Mucosa of stomach (tissue), 1 donor: ENCODE measurements at regions not wholly inside any gene's neighbourhood (a gene's known extent, or its start where the extent isn't known, plus 50 kb on each side); places are given as distances from the start of the nearest gene placed in this dataset.

Experiments used
- H3K27me3 ChIP-seq: one replicate; pipeline ENCODE4 v1.7.0; 2013; ENCODE audit warnings: mild to moderate bottlenecking, low read length; ENCODE audit not compliant: control insufficient read depth, insufficient read depth
- H3K36me3 ChIP-seq: one replicate; pipeline ENCODE4 v1.7.0; 2013; ENCODE audit warnings: low read length; ENCODE audit not compliant: control insufficient read depth, insufficient read depth
- H3K4me1 ChIP-seq: one replicate; pipeline ENCODE4 v1.7.0; 2013; ENCODE audit warnings: mild to moderate bottlenecking, low read length; ENCODE audit not compliant: control insufficient read depth, insufficient read depth
- H3K4me3 ChIP-seq: one replicate; pipeline ENCODE4 v1.7.0; 2013; ENCODE audit warnings: low read length
- H3K9ac ChIP-seq: one replicate; pipeline ENCODE4 v1.7.0; 2013; ENCODE audit warnings: mild to moderate bottlenecking, low read length, moderate library complexity
- H3K9me3 ChIP-seq: one replicate; pipeline ENCODE4 v1.7.0; 2013; ENCODE audit warnings: mild to moderate bottlenecking, low read length, moderate library complexity; ENCODE audit not compliant: control insufficient read depth
- donor health status: Pancreatic carcinoma.

- Histone ChIP-seq H3K36me3 (no peaks in the 10 kb centered on the region), H3K9ac (no peak overlapping the region), H3K4me3 (no peak overlapping the region), H3K4me1 (no peaks in the 10 kb centered on the region), H3K9me3 (no peaks in the 10 kb centered on the region), H3K27me3 (no peaks in the 10 kb centered on the region)
These were observed 987.1 kb upstream of the SEL1L start for GRCh38 chr14:82520765-82521164.

- Histone ChIP-seq H3K27me3 (no peaks in the 10 kb centered on the region), H3K9me3 (no peaks in the 10 kb centered on the region), H3K9ac (no peak overlapping the region), H3K36me3 (no peaks in the 10 kb centered on the region), H3K4me1 (no peaks in the 10 kb centered on the region), H3K4me3 (no peak overlapping the region)
These were observed 987.5 kb upstream of the SEL1L start for GRCh38 chr14:82521191-82521590.

GRCh38 chr14:82528016-82528415 is 994.4 kb upstream of the SEL1L start:
- Histone ChIP-seq H3K36me3 (no peaks in the 10 kb centered on the region), H3K4me3 (no peak overlapping the region), H3K27me3 (no peaks in the 10 kb centered on the region), H3K9me3 (no peaks in the 10 kb centered on the region), H3K9ac (no peak overlapping the region), H3K4me1 (no peaks in the 10 kb centered on the region)

- Histone ChIP-seq H3K9ac (no peak overlapping the region), H3K27me3 (no peaks in the 10 kb centered on the region), H3K4me1 (no peaks in the 10 kb centered on the region), H3K36me3 (no peaks in the 10 kb centered on the region), H3K9me3 (no peaks in the 10 kb centered on the region), H3K4me3 (no peak overlapping the region)
These were observed 999.7 kb upstream of the SEL1L start for GRCh38 chr14:82533351-82533750.

- Histone ChIP-seq H3K27me3 (no peaks in the 10 kb centered on the region), H3K36me3 (no peaks in the 10 kb centered on the region), H3K9ac (no peak overlapping the region), H3K9me3 (no peaks in the 10 kb centered on the region), H3K4me1 (no peaks in the 10 kb centered on the region), H3K4me3 (no peak overlapping the region)
These were observed 1002.9 kb upstream of the SEL1L start for GRCh38 chr14:82536566-82536965.

GRCh38 chr14:82537831-82538230 is 1004.2 kb upstream of the SEL1L start:
- Histone ChIP-seq H3K4me3 (no peak overlapping the region), H3K9me3 (no peaks in the 10 kb centered on the region), H3K4me1 (no peaks in the 10 kb centered on the region), H3K36me3 (no peaks in the 10 kb centered on the region), H3K9ac (no peak overlapping the region), H3K27me3 (no peaks in the 10 kb centered on the region)

GRCh38 chr14:82546401-82546800 is 1012.7 kb upstream of the SEL1L start:
- Histone ChIP-seq H3K9me3 (no peaks in the 10 kb centered on the region), H3K36me3 (no peaks in the 10 kb centered on the region), H3K4me3 (no peak overlapping the region), H3K27me3 (no peaks in the 10 kb centered on the region), H3K9ac (no peak overlapping the region), H3K4me1 (no peaks in the 10 kb centered on the region)

GRCh38 chr14:82549306-82549990 is 1015.8 kb upstream of the SEL1L start:
- H3K36me3 ChIP-seq, result no peaks in the 10 kb centered on the region
- no peaks in the 10 kb centered on the region for H3K4me1 ChIP-seq
- no peaks in the 10 kb centered on the region for H3K27me3 ChIP-seq
- H3K9me3 ChIP-seq, result no peaks in the 10 kb centered on the region
- no peak overlapping the region for H3K9ac ChIP-seq
- no peak overlapping the region for H3K4me3 ChIP-seq

- Histone ChIP-seq H3K9ac (no peak overlapping the region), H3K36me3 (no peaks in the 10 kb centered on the region), H3K27me3 (no peaks in the 10 kb centered on the region), H3K4me3 (no peak overlapping the region), H3K9me3 (no peaks in the 10 kb centered on the region), H3K4me1 (no peaks in the 10 kb centered on the region)
These were observed 1029.2 kb upstream of the SEL1L start for GRCh38 chr14:82562881-82563280.

GRCh38 chr14:82565825-82566224 is 1032.2 kb upstream of the SEL1L start:
- H3K27me3 ChIP-seq, result no peaks in the 10 kb centered on the region
- H3K4me1 ChIP-seq, result no peaks in the 10 kb centered on the region
- H3K36me3 ChIP-seq, result no peaks in the 10 kb centered on the region
- H3K9ac ChIP-seq, result no peak overlapping the region
- H3K9me3 ChIP-seq, result no peaks in the 10 kb centered on the region
- H3K4me3 ChIP-seq, result no peak overlapping the region

- Histone ChIP-seq H3K4me3 (no peak overlapping the region), H3K9me3 (no peaks in the 10 kb centered on the region), H3K9ac (no peak overlapping the region), H3K4me1 (no peaks in the 10 kb centered on the region), H3K36me3 (no peaks in the 10 kb centered on the region), H3K27me3 (no peaks in the 10 kb centered on the region)
These were observed 1053.6 kb upstream of the SEL1L start for GRCh38 chr14:82587226-82587625.

- Histone ChIP-seq H3K27me3 (no peaks in the 10 kb centered on the region), H3K4me3 (no peak overlapping the region), H3K9me3 (no peaks in the 10 kb centered on the region), H3K4me1 (no peaks in the 10 kb centered on the region), H3K9ac (no peak overlapping the region), H3K36me3 (no peaks in the 10 kb centered on the region)
These were observed 1061.8 kb upstream of the SEL1L start for GRCh38 chr14:82595466-82595865.

- H3K27me3 ChIP-seq, result no peaks in the 10 kb centered on the region
- no peak overlapping the region for H3K4me3 ChIP-seq
- H3K9me3 ChIP-seq, result no peaks in the 10 kb centered on the region
- H3K36me3 ChIP-seq, result no peaks in the 10 kb centered on the region
- no peaks in the 10 kb centered on the region for H3K4me1 ChIP-seq
- no peak overlapping the region for H3K9ac ChIP-seq
These were observed 1069.1 kb upstream of the SEL1L start for GRCh38 chr14:82602794-82603193.
